Adrenal gland (tissue), 5 donors: ENCODE measurements at regions not wholly inside any gene's neighbourhood (a gene's known extent, or its start where the extent isn't known, plus 50 kb on each side); places are given as distances from the start of the nearest gene placed in this dataset.

Experiments
- POLR2A ChIP-seq, 2 donors: fragments of 450-650 bp; IDR thresholded peaks; one replicate each; pipeline ENCODE4 v1.6.1; 2017; ENCODE audit warnings: antibody characterized with exemption in 2 of 2, mild to moderate bottlenecking in 2 of 2, moderate library complexity in 1 of 2
- TF ChIP-seq, protein P1 (sequence below), 6 experiments: fragments of 450-650 bp in 4 of 6; fragments of 200-600 bp in 2 of 6; sonication (generic) in 1 of 6; IDR thresholded peaks; 1 replicate in 5 of 6; 2 replicates in 1 of 6; pipeline versions ENCODE4 v1.5.1 to v1.8.0; 2016 to 2021; ENCODE audit warnings: antibody characterized with exemption in 6 of 6, mild to moderate bottlenecking in 2 of 6, moderate library complexity in 1 of 6
- donor health status: DM: no; HTN: no; CAD: no.

DNA sequence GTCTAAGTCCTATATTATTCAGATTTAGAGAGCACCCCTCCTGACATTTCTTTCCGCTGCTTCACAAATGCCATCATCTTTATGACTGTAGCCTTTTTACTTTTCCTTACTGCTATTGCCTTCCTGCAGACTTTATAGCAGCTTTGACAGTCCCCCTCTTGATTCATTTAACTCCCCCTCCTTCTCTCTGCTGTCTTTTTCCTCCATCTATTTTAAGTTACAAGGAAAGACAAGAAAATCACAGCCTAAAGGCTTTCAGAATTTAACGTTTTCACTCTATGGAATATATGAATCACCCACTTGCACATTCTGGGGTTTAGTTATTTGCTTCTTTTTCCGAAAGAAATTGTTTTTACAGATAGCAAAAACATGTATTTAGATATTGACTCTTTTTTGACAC lies 183.4 kb upstream of the SETBP1 start:
- TF ChIP-seq, protein P1, sequence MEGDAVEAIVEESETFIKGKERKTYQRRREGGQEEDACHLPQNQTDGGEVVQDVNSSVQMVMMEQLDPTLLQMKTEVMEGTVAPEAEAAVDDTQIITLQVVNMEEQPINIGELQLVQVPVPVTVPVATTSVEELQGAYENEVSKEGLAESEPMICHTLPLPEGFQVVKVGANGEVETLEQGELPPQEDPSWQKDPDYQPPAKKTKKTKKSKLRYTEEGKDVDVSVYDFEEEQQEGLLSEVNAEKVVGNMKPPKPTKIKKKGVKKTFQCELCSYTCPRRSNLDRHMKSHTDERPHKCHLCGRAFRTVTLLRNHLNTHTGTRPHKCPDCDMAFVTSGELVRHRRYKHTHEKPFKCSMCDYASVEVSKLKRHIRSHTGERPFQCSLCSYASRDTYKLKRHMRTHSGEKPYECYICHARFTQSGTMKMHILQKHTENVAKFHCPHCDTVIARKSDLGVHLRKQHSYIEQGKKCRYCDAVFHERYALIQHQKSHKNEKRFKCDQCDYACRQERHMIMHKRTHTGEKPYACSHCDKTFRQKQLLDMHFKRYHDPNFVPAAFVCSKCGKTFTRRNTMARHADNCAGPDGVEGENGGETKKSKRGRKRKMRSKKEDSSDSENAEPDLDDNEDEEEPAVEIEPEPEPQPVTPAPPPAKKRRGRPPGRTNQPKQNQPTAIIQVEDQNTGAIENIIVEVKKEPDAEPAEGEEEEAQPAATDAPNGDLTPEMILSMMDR (IDR thresholded peaks at IDR 0.05) = no peak
- no peak for TF ChIP-seq POLR2A (IDR thresholded peaks at IDR 0.05)
